ENCODE measurements at regions not wholly inside any gene's neighbourhood (a gene's known extent, or its start where the extent isn't known, plus 50 kb on each side); places are given as distances from the start of the nearest gene placed in this dataset.

DNA sequence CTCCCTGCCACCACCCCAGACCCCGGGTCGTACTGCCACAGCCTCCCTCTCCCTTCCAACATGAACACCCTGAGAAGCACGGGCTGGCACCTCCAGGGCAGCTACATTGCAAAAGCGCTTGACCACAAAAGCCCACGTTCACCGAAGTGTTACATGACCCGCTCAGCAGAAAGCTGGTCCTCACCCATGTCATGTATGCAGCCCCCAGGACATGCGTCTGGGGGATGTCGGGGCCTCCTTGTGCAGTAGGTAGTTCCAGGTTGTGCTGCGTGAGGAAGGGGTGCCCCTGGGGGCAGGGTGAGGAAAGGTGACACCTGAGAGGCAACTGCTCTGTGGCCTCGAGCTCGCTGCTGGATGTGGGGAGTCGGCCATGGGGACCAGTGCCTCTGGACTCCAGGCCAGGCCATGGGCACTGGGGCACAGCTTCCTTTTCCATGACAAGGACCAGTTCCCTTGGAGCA lies 102.0 kb upstream of the C1orf174 start:
- no peak for TF ChIP-seq POLR2A (IDR thresholded peaks at IDR 0.05)
- TF ChIP-seq, protein P1, sequence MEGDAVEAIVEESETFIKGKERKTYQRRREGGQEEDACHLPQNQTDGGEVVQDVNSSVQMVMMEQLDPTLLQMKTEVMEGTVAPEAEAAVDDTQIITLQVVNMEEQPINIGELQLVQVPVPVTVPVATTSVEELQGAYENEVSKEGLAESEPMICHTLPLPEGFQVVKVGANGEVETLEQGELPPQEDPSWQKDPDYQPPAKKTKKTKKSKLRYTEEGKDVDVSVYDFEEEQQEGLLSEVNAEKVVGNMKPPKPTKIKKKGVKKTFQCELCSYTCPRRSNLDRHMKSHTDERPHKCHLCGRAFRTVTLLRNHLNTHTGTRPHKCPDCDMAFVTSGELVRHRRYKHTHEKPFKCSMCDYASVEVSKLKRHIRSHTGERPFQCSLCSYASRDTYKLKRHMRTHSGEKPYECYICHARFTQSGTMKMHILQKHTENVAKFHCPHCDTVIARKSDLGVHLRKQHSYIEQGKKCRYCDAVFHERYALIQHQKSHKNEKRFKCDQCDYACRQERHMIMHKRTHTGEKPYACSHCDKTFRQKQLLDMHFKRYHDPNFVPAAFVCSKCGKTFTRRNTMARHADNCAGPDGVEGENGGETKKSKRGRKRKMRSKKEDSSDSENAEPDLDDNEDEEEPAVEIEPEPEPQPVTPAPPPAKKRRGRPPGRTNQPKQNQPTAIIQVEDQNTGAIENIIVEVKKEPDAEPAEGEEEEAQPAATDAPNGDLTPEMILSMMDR (IDR thresholded peaks at IDR 0.05) = no peak
- no peak for TF ChIP-seq EP300 (IDR thresholded peaks at IDR 0.05)

Data from tibial nerve (tissue), 4 donors.